DMS53 treated with DMSO at 0.1 percent for 48 hours (cell line): ENCODE measurements at regions not wholly inside any gene's neighbourhood (a gene's known extent, or its start where the extent isn't known, plus 50 kb on each side); places are given as distances from the start of the nearest gene placed in this dataset.

Experiments
- DNase-seq: peaks from one replicate; lab custom pipeline; 2025; ENCODE audit not compliant: unreplicated experiment; lab: John Stamatoyannopoulos, UW

GRCh38 chr3:76943671-76944070 lies 96.2 kb upstream of the ROBO2 start:
- no peak for DNase-seq

GRCh38 chr3:76949033-76949432 lies 90.9 kb upstream of the ROBO2 start:
- no peak for DNase-seq

GRCh38 chr3:76949462-76949861 lies 90.4 kb upstream of the ROBO2 start:
- no peak for DNase-seq

GRCh38 chr3:76950590-76950989 lies 89.3 kb upstream of the ROBO2 start:
- DNase-seq, result no peak

- DNase-seq, result no peak
Measured at GRCh38 chr3:76954412-76954811, 85.5 kb upstream of the ROBO2 start.

- no peak for DNase-seq
Measured at GRCh38 chr3:76958274-76958673, 81.6 kb upstream of the ROBO2 start.

GRCh38 chr3:76958861-76959260 lies 81.0 kb upstream of the ROBO2 start:
- DNase-seq, result no peak

- DNase-seq, result no peak
Measured at GRCh38 chr3:76961284-76961683, 78.6 kb upstream of the ROBO2 start.

- no peak for DNase-seq
Measured at GRCh38 chr3:76965122-76965725, 74.7 kb upstream of the ROBO2 start.

- DNase-seq, result no peak
Measured at GRCh38 chr3:76969471-76969870, 70.4 kb upstream of the ROBO2 start.

- no peak for DNase-seq
Measured at GRCh38 chr3:76969996-76970615, 69.8 kb upstream of the ROBO2 start.

- no peak for DNase-seq
Measured at GRCh38 chr3:76972624-76973296, 67.1 kb upstream of the ROBO2 start.

- DNase-seq, result no peak
Measured at GRCh38 chr3:76976996-76977395, 62.9 kb upstream of the ROBO2 start.

GRCh38 chr3:76985645-76986044 lies 54.3 kb upstream of the ROBO2 start:
- DNase-seq, result no peak

- no peak for DNase-seq
Measured at GRCh38 chr3:76986876-76987474, 52.9 kb upstream of the ROBO2 start.
